GM12891 (cell line): ENCODE measurements at regions not wholly inside any gene's neighbourhood (a gene's known extent, or its start where the extent isn't known, plus 50 kb on each side); places are given as distances from the start of the nearest gene placed in this dataset.

Experiments
- DNase-seq: peaks from one replicate; pipeline ENCODE4 v3.0.0; 2011; ENCODE audit warnings: low spot score; ENCODE audit not compliant: insufficient read length
- FAIRE-seq: peaks from 2 replicates; lab custom pipeline; 2011; peaks lifted over from hg19 to GRCh38; lab: Jason Lieb, UNC
- PAX5 ChIP-seq: IDR thresholded peaks from 2 replicates; pipeline ENCODE4 v1.6.1; 2011; ENCODE audit warnings: low read length, moderate library complexity, mild to moderate bottlenecking; ENCODE audit not compliant: insufficient read depth, severe bottlenecking
- POLR2A ChIP-seq: IDR thresholded peaks from 2 replicates; pipeline ENCODE4 v1.6.1; 2011; ENCODE audit warnings: low read depth, low read length, control low read depth
- POLR2AphosphoS5 ChIP-seq: IDR thresholded peaks from 2 replicates; pipeline ENCODE4 v1.6.1; 2011; ENCODE audit warnings: low read depth, low read length, control low read depth
- POU2F2 ChIP-seq: IDR thresholded peaks from 2 replicates; pipeline ENCODE4 v1.6.1; 2011; ENCODE audit warnings: low read depth, mild to moderate bottlenecking, control low read depth, low read length, moderate library complexity
- SPI1 ChIP-seq: IDR thresholded peaks from 2 replicates; pipeline ENCODE4 v1.6.1; 2011; ENCODE audit warnings: low read depth, low read length, control low read depth
- TAF1 ChIP-seq: IDR thresholded peaks from 2 replicates; pipeline ENCODE4 v1.6.1; 2011; ENCODE audit warnings: low read depth, low read length, control low read depth

DNA sequence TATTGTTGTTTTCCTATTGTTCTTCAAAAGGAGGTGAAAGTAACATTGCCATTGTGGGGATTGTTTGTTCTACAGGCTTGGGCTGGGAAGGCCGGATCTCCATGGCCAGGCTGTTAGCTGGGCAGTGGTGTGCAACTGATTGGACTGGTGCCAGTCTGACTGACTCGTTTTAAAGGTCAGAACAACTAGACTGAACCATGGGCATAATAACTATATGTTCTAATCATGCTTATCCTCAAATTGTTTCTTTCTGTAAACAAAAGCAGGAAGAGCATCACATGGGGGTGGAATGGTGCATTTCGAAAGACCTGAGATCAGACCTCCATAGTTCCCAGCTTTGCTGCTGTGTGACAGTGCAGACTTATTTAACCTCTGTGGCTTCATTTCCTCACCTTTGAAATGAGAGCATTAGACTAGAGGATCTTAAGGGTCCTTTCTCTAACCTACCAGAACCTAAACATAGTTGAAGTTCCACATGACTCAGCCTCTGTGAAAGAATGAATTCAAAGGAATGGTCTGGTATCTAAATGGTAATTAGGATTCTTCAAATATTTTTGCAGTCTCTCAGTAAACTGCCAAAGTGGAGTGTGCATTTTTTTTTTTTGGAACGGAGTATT, 66.7 kb upstream of the PGRMC2 start:
- DNase-seq (no peak), FAIRE-seq (no peak)
- TF ChIP-seq POLR2AphosphoS5 (no peak), POU2F2 (no peak), TAF1 (no peak), PAX5 (no peak), POLR2A (no peak), SPI1 (no peak)

DNA sequence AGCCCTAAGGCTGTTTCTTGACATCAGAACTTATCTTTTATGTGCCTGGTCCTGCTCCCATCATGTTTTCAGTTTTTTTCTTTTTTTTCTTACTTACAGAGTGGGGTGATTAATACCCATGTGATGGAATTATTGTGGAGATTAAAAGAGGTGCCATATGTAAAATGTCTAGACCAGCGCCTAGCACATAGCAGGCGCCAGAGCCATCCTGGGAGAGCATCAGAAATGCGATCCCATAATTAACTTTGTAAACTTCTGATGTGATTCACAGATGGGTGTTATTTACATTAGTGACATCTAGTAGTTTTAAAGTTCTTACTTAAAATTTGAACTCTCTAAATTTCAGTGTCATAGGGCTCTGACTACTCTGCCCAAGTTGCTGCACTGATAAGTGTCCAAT, 66.2 kb upstream of the PGRMC2 start:
- TF ChIP-seq POLR2A (no peak), SPI1 (no peak), POLR2AphosphoS5 (no peak), PAX5 (no peak), TAF1 (no peak), POU2F2 (no peak)
- no peak for DNase-seq
- FAIRE-seq = no peak

DNA sequence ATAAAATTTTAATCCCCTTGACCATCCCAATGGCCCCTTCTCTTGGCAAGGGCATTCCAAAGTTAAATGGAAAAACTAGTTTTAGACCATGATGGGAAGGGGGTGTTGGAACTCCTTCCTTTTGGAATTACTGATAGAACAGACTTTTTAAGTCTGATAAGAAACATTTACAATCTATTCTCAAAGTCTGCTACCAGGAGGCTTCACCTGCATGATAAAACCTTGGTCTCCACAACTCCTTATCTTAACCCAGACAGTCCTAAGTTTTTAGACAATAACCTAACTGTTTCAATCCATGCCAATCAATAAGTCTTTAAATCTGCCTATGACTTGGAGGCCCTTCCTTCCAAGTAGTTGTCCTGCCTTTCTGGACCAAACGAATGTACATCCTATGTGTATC, 63.9 kb upstream of the PGRMC2 start:
- FAIRE-seq (no peak), DNase-seq (no peak)
- TF ChIP-seq POLR2A = no peak

DNA sequence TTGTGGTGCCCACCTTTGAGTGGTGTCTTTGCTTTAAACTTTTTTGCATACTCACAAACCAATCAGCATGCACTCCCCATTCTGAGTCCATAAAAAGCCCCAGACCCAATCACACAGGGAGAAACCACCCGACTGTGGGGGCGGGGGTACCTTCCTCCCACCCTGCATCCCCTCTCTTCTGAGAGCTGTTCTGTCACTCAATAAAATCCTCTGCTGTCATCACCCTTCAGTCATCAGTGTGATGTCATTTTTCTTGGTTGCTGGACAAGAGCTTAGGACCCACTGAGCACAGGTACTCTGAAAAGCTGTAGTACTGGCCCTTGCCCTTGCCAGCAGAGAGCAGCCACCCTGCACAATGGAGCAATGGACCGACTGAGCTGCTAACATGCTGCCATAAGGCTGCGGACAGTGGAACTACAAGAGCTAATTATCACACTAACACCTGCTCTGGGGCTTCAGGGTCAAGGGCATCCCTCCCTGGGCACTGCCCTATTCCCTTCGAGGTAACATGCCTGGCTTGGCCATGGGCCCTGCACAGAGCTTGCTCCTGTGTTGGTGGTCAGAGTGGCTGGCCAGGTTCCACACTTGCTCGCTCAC, 62.9 kb upstream of the PGRMC2 start:
- FAIRE-seq (no peak), DNase-seq (no peak)
- no peak for TF ChIP-seq SPI1
- TF ChIP-seq POU2F2 = no peak
- TF ChIP-seq POLR2A = no peak
- no peak for TF ChIP-seq TAF1
- no peak for TF ChIP-seq PAX5
- TF ChIP-seq POLR2AphosphoS5 = no peak

DNA sequence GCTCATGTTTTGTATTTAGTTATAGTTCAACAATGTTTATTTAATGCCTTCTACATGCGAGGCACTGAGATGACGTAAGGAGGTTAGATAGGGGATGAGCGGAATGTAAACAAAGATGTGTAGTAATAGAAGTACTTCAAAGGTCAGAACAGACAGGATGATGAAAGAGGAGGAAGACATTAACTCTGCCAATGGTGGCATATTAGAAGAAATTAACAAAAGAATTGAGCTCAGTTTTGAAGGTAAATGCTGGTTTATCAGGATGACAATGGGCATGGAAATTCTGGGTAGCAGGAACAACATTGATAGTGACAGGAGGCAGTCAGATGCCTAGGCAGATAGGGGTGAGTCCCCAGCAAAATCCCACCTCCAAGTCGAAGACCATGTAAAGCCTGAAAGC, 62.3 kb upstream of the PGRMC2 start:
- DNase-seq (no peak), FAIRE-seq (no peak)
- TF ChIP-seq PAX5 (no peak), SPI1 (no peak), POLR2A (no peak)

DNA sequence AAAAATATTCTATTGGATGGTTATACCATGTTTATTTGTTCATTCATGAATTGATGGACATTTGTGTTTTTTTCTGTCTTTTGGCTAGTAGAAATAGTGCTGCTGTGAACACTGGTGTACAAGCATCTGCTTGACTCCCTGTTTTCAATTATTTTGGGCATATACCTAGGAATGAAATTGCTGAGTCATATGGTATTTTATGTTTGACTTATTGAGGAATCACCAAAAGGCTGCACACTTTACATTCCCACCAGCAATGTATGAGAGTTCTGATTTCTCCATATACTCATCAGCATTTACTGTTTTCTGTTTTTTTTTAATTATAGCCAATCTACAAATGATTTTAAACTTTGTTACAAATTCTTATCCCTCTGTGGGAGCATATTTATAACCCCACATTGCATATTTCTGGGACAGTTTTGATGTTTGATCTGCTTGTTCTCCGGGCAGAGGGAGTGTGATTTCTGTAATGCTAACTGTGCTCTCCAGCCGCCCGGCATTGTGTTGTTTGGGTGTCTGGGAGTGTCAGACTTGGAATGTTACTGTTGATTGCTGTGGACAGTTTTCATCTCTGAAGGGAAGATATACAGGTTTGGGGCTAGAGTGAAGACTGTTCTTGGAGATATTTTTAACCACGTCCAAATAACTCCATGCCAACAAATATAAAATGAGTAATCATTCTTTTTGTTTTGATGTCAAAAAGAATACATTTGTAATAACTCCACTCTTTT, 60.5 kb upstream of the PGRMC2 start:
- FAIRE-seq = no peak
- no peak for TF ChIP-seq TAF1
- no peak for TF ChIP-seq POLR2A
- no peak for TF ChIP-seq PAX5
- TF ChIP-seq SPI1 = no peak
- TF ChIP-seq POLR2AphosphoS5 = no peak
- TF ChIP-seq POU2F2 = no peak
- DNase-seq = no peak

DNA sequence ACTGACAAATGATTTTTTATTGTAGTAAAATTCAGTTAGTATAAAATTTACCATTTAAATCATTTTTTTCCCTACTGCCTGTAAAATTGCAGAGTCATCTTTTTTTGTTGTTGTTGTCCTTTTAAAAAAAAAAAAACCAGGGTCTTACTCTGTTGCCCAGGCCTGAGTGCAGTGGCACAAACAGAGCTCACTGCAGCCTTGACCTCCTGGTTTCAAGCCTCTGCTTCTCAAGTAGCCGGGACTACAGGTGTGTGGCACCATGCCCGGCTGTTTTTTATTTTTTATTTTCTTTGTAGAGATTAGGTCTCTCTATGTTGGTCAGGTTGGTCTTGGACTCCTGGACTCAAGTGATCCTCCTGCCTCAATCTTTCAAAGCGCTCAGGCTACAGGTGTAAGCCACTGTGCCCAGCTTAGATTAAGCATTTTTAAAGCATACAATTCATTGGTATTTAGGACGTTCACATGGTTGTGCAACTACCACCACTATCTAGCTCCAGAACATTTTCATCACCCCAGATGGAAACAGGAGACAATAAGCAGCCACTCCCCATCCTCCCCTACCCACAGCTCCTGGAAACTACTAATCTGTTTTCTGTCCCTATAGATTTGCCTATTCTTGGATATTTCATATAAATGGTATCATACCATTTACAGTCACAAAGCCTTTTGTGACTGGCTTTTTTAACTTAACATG, 59.7 kb upstream of the PGRMC2 start:
- DNase-seq (no peak), FAIRE-seq (no peak)
- TF ChIP-seq PAX5 (no peak), POU2F2 (no peak), POLR2A (no peak), TAF1 (no peak), POLR2AphosphoS5 (no peak), SPI1 (no peak)

DNA sequence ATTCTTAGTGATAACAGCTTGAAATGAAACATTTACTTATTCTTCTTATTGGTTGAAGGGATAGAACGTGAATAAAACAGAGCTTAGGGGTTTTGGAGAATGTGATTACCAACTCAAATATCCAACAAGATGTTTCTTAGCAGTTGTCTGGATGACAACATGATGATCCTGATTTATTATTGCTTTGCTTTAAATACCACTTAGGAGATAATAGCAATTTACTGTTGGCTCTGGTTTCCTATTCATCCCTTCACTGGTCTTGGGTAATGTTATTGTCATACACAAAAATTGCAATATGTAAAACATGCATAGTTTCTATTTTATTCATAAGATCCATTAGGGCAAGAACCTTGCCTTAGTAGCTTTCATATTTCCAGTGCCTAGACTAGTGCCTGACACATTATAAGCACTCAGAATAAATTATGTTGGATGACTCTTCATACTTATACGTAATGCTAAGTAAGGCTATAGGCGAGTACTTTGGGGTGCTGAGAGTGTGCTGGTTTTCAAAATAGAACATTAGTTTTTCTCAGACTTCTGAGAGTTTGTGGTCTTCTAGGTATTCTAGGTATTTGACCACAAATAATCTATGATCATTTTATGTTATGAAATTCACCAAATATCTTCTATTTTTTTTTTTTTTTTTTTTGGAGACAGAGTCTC, 58.6 kb upstream of the PGRMC2 start:
- no peak for FAIRE-seq
- TF ChIP-seq SPI1 (no peak), POLR2A (no peak), POU2F2 (no peak), PAX5 (no peak), POLR2AphosphoS5 (no peak), TAF1 (no peak)
- DNase-seq = no peak

DNA sequence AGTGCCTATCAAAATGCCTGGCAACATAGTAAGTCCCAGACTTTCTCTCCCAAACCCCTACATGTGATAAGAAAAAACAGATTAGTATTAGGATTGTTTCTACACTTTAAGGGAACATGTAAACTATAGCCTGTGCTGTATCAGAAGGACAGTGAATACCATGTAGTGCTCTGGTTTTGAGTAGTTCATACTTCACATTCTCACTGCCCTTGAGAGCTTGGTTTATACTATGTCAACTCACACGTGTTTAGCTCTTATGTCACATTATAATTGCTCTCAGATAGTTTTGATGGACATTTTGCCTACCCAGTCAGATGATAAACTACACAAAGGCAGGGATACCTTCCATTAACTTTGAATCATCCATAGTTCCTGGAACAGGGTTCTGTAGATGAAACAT, 58.0 kb upstream of the PGRMC2 start:
- DNase-seq (no peak), FAIRE-seq (no peak)
- no peak for TF ChIP-seq TAF1
- no peak for TF ChIP-seq PAX5
- TF ChIP-seq POLR2A = no peak
- no peak for TF ChIP-seq POLR2AphosphoS5
- TF ChIP-seq SPI1 = no peak
- no peak for TF ChIP-seq POU2F2
